Neuronal stem cell (in vitro differentiated cells): ENCODE measurements at regions not wholly inside any gene's neighbourhood (a gene's known extent, or its start where the extent isn't known, plus 50 kb on each side); places are given as distances from the start of the nearest gene placed in this dataset.

Experiments
- DNase-seq: peaks from one replicate; pipeline ENCODE4 v3.0.0-alpha.2; 2013; ENCODE audit warnings: low spot score
- H2AFZ ChIP-seq: one replicate; pipeline ENCODE4 v1.6.1; 2013; ENCODE audit warnings: mild to moderate bottlenecking, low read length, inconsistent platforms
- H2AK5ac ChIP-seq: 2 replicates; pipeline ENCODE4 v1.6.1; 2013; ENCODE audit warnings: low read depth, mild to moderate bottlenecking, inconsistent platforms, low read length, moderate library complexity, mixed read lengths
- H2BK120ac ChIP-seq: 2 replicates; pipeline ENCODE4 v1.6.1; 2013; ENCODE audit warnings: low read depth, mild to moderate bottlenecking, inconsistent platforms, low read length, moderate library complexity, mixed read lengths
- H2BK12ac ChIP-seq: one replicate; pipeline ENCODE4 v1.6.1; 2013; ENCODE audit warnings: low read length, inconsistent platforms
- H2BK15ac ChIP-seq: 2 replicates; pipeline ENCODE4 v1.6.1; 2013; ENCODE audit warnings: mild to moderate bottlenecking, low read length, inconsistent platforms, mixed read lengths
- H2BK5ac ChIP-seq: one replicate; pipeline ENCODE4 v1.6.1; 2013; ENCODE audit warnings: inconsistent platforms, mild to moderate bottlenecking, low read length, moderate library complexity
- H3K14ac ChIP-seq: one replicate; pipeline ENCODE4 v1.6.1; 2013; ENCODE audit warnings: low read length, inconsistent platforms
- H3K18ac ChIP-seq: 2 replicates; pipeline ENCODE4 v1.6.1; 2013; ENCODE audit warnings: low read length, inconsistent platforms
- H3K23ac ChIP-seq: 2 replicates; pipeline ENCODE4 v1.6.1; 2013; ENCODE audit warnings: low read depth, mild to moderate bottlenecking, mixed read lengths, low read length, inconsistent platforms; ENCODE audit not compliant: poor library complexity
- H3K27ac ChIP-seq: replicated peaks from 3 replicates; pipeline ENCODE4 v1.5.1; 2013; ENCODE audit warnings: low read length, inconsistent platforms
- H3K27me3 ChIP-seq, 3 experiments: 2 replicates each; pipeline ENCODE4 v1.6.1; 2013; ENCODE audit warnings: low read length in 3 of 3, mild to moderate bottlenecking in 2 of 3, inconsistent platforms in 1 of 3, low read depth in 1 of 3, mixed read lengths in 1 of 3, moderate library complexity in 1 of 3; ENCODE audit not compliant: control insufficient read depth in 3 of 3, insufficient read depth in 3 of 3
- H3K36me3 ChIP-seq, 2 donors: replicated peaks in 1 of 2; 2 replicates each; pipeline ENCODE4 v1.6.1; 2013; ENCODE audit warnings: low read length in 2 of 2; ENCODE audit not compliant: control insufficient read depth in 2 of 2, insufficient read depth in 2 of 2
- H3K4ac ChIP-seq: 2 replicates; pipeline ENCODE4 v1.6.1; 2013; ENCODE audit warnings: inconsistent platforms, mild to moderate bottlenecking, low read length, moderate library complexity
- H3K4me1 ChIP-seq, 2 donors: 1 replicate in 1 of 2; 2 replicates in 1 of 2; pipeline ENCODE4 v1.6.1; 2013; ENCODE audit warnings: low read length in 2 of 2, low read depth in 1 of 2; ENCODE audit not compliant: control insufficient read depth in 2 of 2, insufficient read depth in 1 of 2
- H3K4me2 ChIP-seq: one replicate; pipeline ENCODE4 v1.6.1; 2013; ENCODE audit warnings: mild to moderate bottlenecking, low read length, inconsistent platforms; ENCODE audit not compliant: insufficient read depth, poor library complexity, severe bottlenecking
- H3K4me3 ChIP-seq, 2 donors: 2 replicates each; pipeline ENCODE4 v1.5.1; 2013; ENCODE audit warnings: low read length in 2 of 2, mild to moderate bottlenecking in 2 of 2, inconsistent platforms in 1 of 2, moderate library complexity in 1 of 2
- H3K79me1 ChIP-seq: one replicate; pipeline ENCODE4 v1.6.1; 2013; ENCODE audit warnings: low read depth, mild to moderate bottlenecking, inconsistent platforms, low read length, moderate library complexity
- H3K9ac ChIP-seq: one replicate; pipeline ENCODE4 v1.6.1; 2013; ENCODE audit warnings: mild to moderate bottlenecking, low read depth, low read length, inconsistent platforms; ENCODE audit not compliant: poor library complexity
- H3K9me3 ChIP-seq, 2 donors: replicated peaks in 1 of 2; 2 replicates each; pipeline versions ENCODE3 to v1.6.1; 2013; ENCODE audit warnings: low read length in 2 of 2, mild to moderate bottlenecking in 2 of 2, inconsistent platforms in 1 of 2, low read depth in 1 of 2, mixed read lengths in 1 of 2, moderate library complexity in 1 of 2; ENCODE audit not compliant: control insufficient read depth in 2 of 2, insufficient read depth in 1 of 2
- H4K8ac ChIP-seq: one replicate; pipeline ENCODE4 v1.6.1; 2013; ENCODE audit warnings: low read depth, mild to moderate bottlenecking, inconsistent platforms, low read length, moderate library complexity
- H4K91ac ChIP-seq: one replicate; pipeline ENCODE4 v1.6.1; 2013; ENCODE audit warnings: low read length, low read depth, mild to moderate bottlenecking, inconsistent platforms; ENCODE audit not compliant: poor library complexity
- WGBS, 2 donors: extraction: QIAGEN DNeasy Blood & Tissue Kit; methylation state at CpG; one replicate each; pipeline ENCODE4 v1.1.7; 2013; ENCODE audit warnings: missing lambda C conversion rate in 2 of 2, mixed read lengths in 1 of 2; ENCODE audit not compliant: insufficient read length in 2 of 2, insufficient replicate concordance in 1 of 2; ENCODE audit errors: extremely low coverage in 2 of 2; 5-methylcytosine and 5-hydroxymethylcytosine counted together

DNA sequence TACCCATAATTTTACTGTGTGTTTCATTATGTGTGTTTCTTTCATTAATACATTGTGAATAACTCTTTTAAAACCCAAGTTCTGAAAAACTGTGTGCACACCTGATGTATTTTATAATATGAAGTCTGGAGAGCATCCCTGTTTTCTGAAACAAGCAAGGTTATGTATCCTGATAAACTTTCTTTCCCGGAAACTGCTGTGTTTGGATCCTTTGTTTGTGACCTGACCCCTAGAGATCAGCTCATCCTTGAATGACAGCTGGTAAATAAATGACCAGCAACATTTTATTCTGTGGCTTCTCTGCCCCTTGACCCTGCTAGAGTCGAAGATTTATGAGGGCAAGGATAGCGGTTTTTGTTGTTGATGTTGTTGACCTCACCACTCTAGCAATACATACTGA is 535.6 kb upstream of the ZFP42 start:
- no peak overlapping the region for H3K4me2 ChIP-seq
- H2BK15ac ChIP-seq: no peak overlapping the region
- no peak overlapping the region for H3K14ac ChIP-seq
- no peak overlapping the region for H2BK5ac ChIP-seq
- no peak overlapping the region for H3K9ac ChIP-seq
- no peak overlapping the region for H2AFZ ChIP-seq
- no peak overlapping the region for H2AK5ac ChIP-seq
- H4K91ac ChIP-seq: no peak overlapping the region
- H3K9me3 ChIP-seq: peaks cover 0 to 2% of the 10 kb centered on the region in 2 donors
- no peaks in the 10 kb centered on the region for H3K4me1 ChIP-seq
- no peak for DNase-seq
- no peaks in the 10 kb centered on the region for H3K79me1 ChIP-seq
- no peak overlapping the region for H3K27ac ChIP-seq
- no peak overlapping the region for H3K4ac ChIP-seq
- no peaks in the 10 kb centered on the region for H3K36me3 ChIP-seq
- H2BK12ac ChIP-seq: no peak overlapping the region
- no peak overlapping the region for H4K8ac ChIP-seq
- H3K4me3 ChIP-seq: no peak overlapping the region
- no peak overlapping the region for H2BK120ac ChIP-seq
- no peaks in the 10 kb centered on the region for H3K27me3 ChIP-seq
- H3K18ac ChIP-seq: no peak overlapping the region
- no CpG with 5 or more reads among the region's 3 CpGs for WGBS, 2 donors
- no peak overlapping the region for H3K23ac ChIP-seq

GRCh38 chr4:187464573-187464972 is 531.0 kb upstream of the ZFP42 start:
- Histone ChIP-seq H3K18ac (no peak overlapping the region), H2BK120ac (no peak overlapping the region), H3K36me3 (no peaks in the 10 kb centered on the region), H2BK15ac (no peak overlapping the region), H2BK5ac (no peak overlapping the region), H2AFZ (no peak overlapping the region), H3K14ac (no peak overlapping the region), H3K4me3 (no peak overlapping the region), H2AK5ac (no peak overlapping the region), H3K27ac (no peak overlapping the region), H4K91ac (no peak overlapping the region), H3K4me2 (no peak overlapping the region), H3K23ac (no peak overlapping the region), H3K9me3 (peaks cover 0 to 2% of the 10 kb centered on the region in 2 donors), H3K9ac (no peak overlapping the region), H4K8ac (no peak overlapping the region), H3K27me3 (no peaks in the 10 kb centered on the region), H3K79me1 (no peaks in the 10 kb centered on the region), H2BK12ac (no peak overlapping the region), H3K4ac (no peak overlapping the region), H3K4me1 (no peaks in the 10 kb centered on the region)
- no peak for DNase-seq

- no CpG with 5 or more reads among the region's 2 CpGs for WGBS, 2 donors
Measured at GRCh38 chr4:187467224-187467623, 528.3 kb upstream of the ZFP42 start.

DNA sequence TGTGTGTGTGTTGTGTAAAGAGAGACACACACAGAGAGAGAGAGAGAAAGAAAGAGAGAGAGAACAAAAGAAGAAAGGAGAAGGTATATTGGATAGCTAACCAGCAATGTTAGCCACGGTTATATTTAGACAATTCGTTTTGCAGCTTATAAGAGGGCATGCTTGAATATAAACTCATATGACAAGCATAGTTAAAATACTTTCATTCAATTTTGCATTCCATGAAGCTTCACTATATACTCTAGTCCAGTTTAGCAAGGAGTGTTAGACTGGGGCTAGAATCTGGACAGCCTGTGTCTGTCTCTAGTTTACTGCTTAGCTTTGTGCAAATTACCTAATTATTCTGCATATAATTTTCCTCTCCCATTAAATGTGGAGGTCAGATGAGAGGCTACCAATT is 525.9 kb upstream of the ZFP42 start:
- Histone ChIP-seq H2AFZ (no peak overlapping the region), H3K9me3 (no peaks in the 10 kb centered on the region), H3K36me3 (no peaks in the 10 kb centered on the region), H3K14ac (no peak overlapping the region), H2BK15ac (no peak overlapping the region), H3K79me1 (peaks cover 2% of the 10 kb centered on the region), H3K27me3 (no peaks in the 10 kb centered on the region), H3K18ac (no peak overlapping the region), H3K4ac (no peak overlapping the region), H4K91ac (no peak overlapping the region), H3K4me3 (no peak overlapping the region), H4K8ac (no peak overlapping the region), H3K4me2 (no peak overlapping the region), H2BK5ac (no peak overlapping the region), H3K23ac (no peak overlapping the region), H2AK5ac (no peak overlapping the region), H3K27ac (no peak overlapping the region), H3K4me1 (no peaks in the 10 kb centered on the region), H2BK120ac (no peak overlapping the region), H3K9ac (no peak overlapping the region), H2BK12ac (no peak overlapping the region)
- no CpG with 5 or more reads among the region's 2 CpGs for WGBS, 2 donors
- no peak for DNase-seq

More at GRCh38 chr4:187467224-187467623, 528.3 kb upstream of the ZFP42 start:
- Histone ChIP-seq H3K4me1 (no peaks in the 10 kb centered on the region), H4K91ac (no peak overlapping the region), H3K36me3 (no peaks in the 10 kb centered on the region), H3K27ac (no peak overlapping the region), H3K14ac (no peak overlapping the region), H4K8ac (no peak overlapping the region), H2BK15ac (no peak overlapping the region), H3K9me3 (peaks cover 0 to 2% of the 10 kb centered on the region in 2 donors), H3K27me3 (no peaks in the 10 kb centered on the region), H3K4ac (no peak overlapping the region), H3K18ac (no peak overlapping the region), H3K79me1 (peaks cover 2% of the 10 kb centered on the region), H2BK5ac (no peak overlapping the region), H2AFZ (no peak overlapping the region), H2AK5ac (no peak overlapping the region), H3K9ac (no peak overlapping the region), H2BK12ac (no peak overlapping the region), H3K4me2 (no peak overlapping the region), H2BK120ac (no peak overlapping the region), H3K23ac (no peak overlapping the region), H3K4me3 (no peak overlapping the region)
- DNase-seq: no peak
